Common myeloid progenitor, CD34-positive (primary cell): ENCODE measurements at regions not wholly inside any gene's neighbourhood (a gene's known extent, or its start where the extent isn't known, plus 50 kb on each side); places are given as distances from the start of the nearest gene placed in this dataset.

ENCODE experiments used
- CTCF ChIA-PET: fragments of 350-600 bp; sonication (Branson Sonifier 250); formaldehyde crosslinking; loops from one replicate; lab custom pipeline; 2021; ENCODE audit warnings: antibody characterized with exemption; lab: Charles Lee
- POLR2A ChIA-PET: fragments of 350-600 bp; sonication (Branson Sonifier 250); formaldehyde crosslinking; loops from one replicate; lab custom pipeline; 2021; ENCODE audit warnings: antibody characterized with exemption; lab: Charles Lee
- DNase-seq, 3 donors: peaks; one replicate each; pipeline versions ENCODE4 v3.0.0 to v3.0.0-alpha.2; 2013
- H3K27ac ChIP-seq, 2 experiments: 1 replicate in 1 of 2; 2 replicates in 1 of 2; pipeline ENCODE4 v1.7.0; 2013; ENCODE audit warnings: inconsistent platforms in 2 of 2, low read length in 2 of 2, mild to moderate bottlenecking in 2 of 2, low read depth in 1 of 2, moderate library complexity in 1 of 2; ENCODE audit not compliant: severe bottlenecking in 2 of 2, insufficient read depth in 1 of 2, poor library complexity in 1 of 2
- H3K27me3 ChIP-seq, 5 experiments: replicated peaks in 2 of 5; 1 replicate in 3 of 5; 2 replicates in 2 of 5; pipeline versions ENCODE4 v1.6.1 to v1.7.0; 2013; ENCODE audit warnings: low read length in 4 of 5, mild to moderate bottlenecking in 2 of 5, moderate library complexity in 2 of 5, inconsistent platforms in 1 of 5; ENCODE audit not compliant: insufficient read depth in 5 of 5, control insufficient read depth in 4 of 5
- H3K36me3 ChIP-seq, 4 experiments: 1 replicate in 2 of 4; 2 replicates in 2 of 4; pipeline versions ENCODE4 v1.6.1 to v1.7.0; 2013; ENCODE audit warnings: low read length in 3 of 4, control low read depth in 1 of 4, mild to moderate bottlenecking in 1 of 4; ENCODE audit not compliant: control insufficient read depth in 4 of 4, insufficient read depth in 4 of 4
- H3K4me1 ChIP-seq, 4 experiments: 1 replicate in 3 of 4; 2 replicates in 1 of 4; pipeline versions ENCODE4 v1.6.1 to v1.7.1; 2013; ENCODE audit warnings: low read length in 3 of 4, mild to moderate bottlenecking in 3 of 4, control low read depth in 1 of 4, inconsistent platforms in 1 of 4, moderate library complexity in 1 of 4; ENCODE audit not compliant: control insufficient read depth in 4 of 4, insufficient read depth in 4 of 4; ENCODE audit errors: control extremely low read depth in 1 of 4
- H3K4me3 ChIP-seq, 7 experiments: 1 replicate in 4 of 7; 2 replicates in 3 of 7; pipeline versions ENCODE4 v1.5.1 to v1.7.0; 2013; ENCODE audit warnings: mild to moderate bottlenecking in 7 of 7, low read length in 6 of 7, moderate library complexity in 6 of 7, inconsistent platforms in 2 of 7, low read depth in 2 of 7, control low read depth in 1 of 7; ENCODE audit not compliant: insufficient read depth in 4 of 7, control insufficient read depth in 1 of 7; ENCODE audit errors: extremely low read depth in 1 of 7
- H3K9me3 ChIP-seq, 5 experiments: 1 replicate in 4 of 5; 2 replicates in 1 of 5; pipeline versions ENCODE4 v1.6.1 to v1.7.1; 2013; ENCODE audit warnings: low read length in 4 of 5, mild to moderate bottlenecking in 2 of 5, inconsistent platforms in 1 of 5, low read depth in 1 of 5, moderate library complexity in 1 of 5; ENCODE audit not compliant: control insufficient read depth in 4 of 5, insufficient read depth in 2 of 5; ENCODE audit errors: control extremely low read depth in 1 of 5
- WGBS: methylation state at CpG from one replicate; pipeline ENCODE4 v1.1.5; 2013; ENCODE audit not compliant: insufficient coverage; 5-methylcytosine and 5-hydroxymethylcytosine counted together

DNA sequence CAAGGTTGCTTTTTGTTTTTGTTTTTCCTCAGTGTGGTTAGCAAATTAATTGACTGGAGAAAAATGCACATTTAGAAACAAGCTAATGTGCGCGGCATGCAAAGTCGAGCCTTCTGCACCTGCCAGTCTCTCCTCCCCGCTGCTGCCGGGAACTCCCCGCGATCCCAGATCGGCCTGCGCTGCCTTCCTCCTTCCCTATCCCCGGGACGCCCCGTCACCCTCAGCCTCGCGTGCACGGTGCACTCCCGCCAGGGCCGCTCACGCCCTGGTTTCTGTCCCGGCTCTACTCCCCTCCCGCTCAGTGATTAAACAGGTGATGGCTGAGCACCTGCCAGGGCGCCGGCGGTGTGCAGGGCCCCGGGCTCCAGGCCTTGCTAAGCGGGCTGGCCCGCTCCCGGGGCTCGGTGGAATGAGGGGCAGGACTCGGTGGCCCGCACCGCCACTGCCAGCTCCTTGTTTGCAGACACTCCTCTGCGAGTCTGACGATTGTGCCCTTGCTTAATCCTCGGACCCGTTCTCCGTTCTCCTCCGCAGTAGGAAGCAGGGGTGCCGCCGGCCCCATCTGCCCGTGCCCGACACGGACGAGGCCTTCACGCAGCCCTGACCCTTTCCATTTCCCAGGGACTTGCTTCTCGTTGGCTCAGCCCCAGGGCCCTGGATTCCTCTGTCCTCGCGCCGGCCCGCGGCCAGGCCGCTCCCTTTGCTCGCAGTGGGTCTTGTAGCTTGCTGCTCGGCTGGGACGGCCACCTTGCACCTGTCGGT is 143.4 kb downstream of the TRIML1 start:
- CTCF ChIA-PET: no interaction called here
- WGBS: 9% methylated on average over 48 of the region's 55 CpGs
- POLR2A ChIA-PET: no interaction called here
- Histone ChIP-seq H3K36me3 (no peaks in the 10 kb centered on the region), H3K9me3 (peaks cover 0 to 7% (median 0%) of the 10 kb centered on the region in 5 experiments), H3K27me3 (peaks cover 0 to 23% (median 13%) of the 10 kb centered on the region in 5 experiments), H3K4me1 (no peaks in the 10 kb centered on the region), H3K27ac (no peak overlapping the region), H3K4me3 (no peak overlapping the region)
- no peak for DNase-seq

- no peaks in the 10 kb centered on the region for H3K36me3 ChIP-seq
- H3K9me3 ChIP-seq: peaks cover 0 to 7% (median 0%) of the 10 kb centered on the region in 5 experiments
- peaks cover 0 to 18% (median 13%) of the 10 kb centered on the region in 5 experiments for H3K27me3 ChIP-seq
- POLR2A ChIA-PET: no interaction called here
- H3K27ac ChIP-seq: no peak overlapping the region
- WGBS: 100% methylated on average over 4 of the region's 11 CpGs
- CTCF ChIA-PET: no interaction called here
- no peaks in the 10 kb centered on the region for H3K4me1 ChIP-seq
- no peak for DNase-seq
- no peak overlapping the region for H3K4me3 ChIP-seq
These were observed 148.1 kb downstream of the TRIML1 start for GRCh38 chr4:188287169-188287894.

GRCh38 chr4:188289531-188290125 is 150.4 kb downstream of the TRIML1 start:
- Histone ChIP-seq H3K36me3 (no peaks in the 10 kb centered on the region), H3K27me3 (peaks cover 0 to 2% (median 0%) of the 10 kb centered on the region in 5 experiments), H3K4me3 (no peak overlapping the region), H3K27ac (no peak overlapping the region), H3K4me1 (no peaks in the 10 kb centered on the region), H3K9me3 (no peaks in the 10 kb centered on the region)
- DNase-seq: no peak
- ChIA-PET POLR2A (no interaction called here), CTCF (no interaction called here)
- 79% methylated on average over 2 of the region's 5 CpGs for WGBS

- Histone ChIP-seq H3K4me1 (no peaks in the 10 kb centered on the region), H3K9me3 (no peaks in the 10 kb centered on the region), H3K36me3 (no peaks in the 10 kb centered on the region), H3K27ac (no peak overlapping the region), H3K27me3 (no peaks in the 10 kb centered on the region), H3K4me3 (no peak overlapping the region)
- CTCF ChIA-PET: no interaction called here
- WGBS: no CpG with 5 or more reads among the region's 1 CpG
- no peak for DNase-seq
- POLR2A ChIA-PET: no interaction called here
These were observed 156.7 kb downstream of the TRIML1 start for GRCh38 chr4:188295899-188296298.

GRCh38 chr4:188296331-188296730 is 157.1 kb downstream of the TRIML1 start:
- Histone ChIP-seq H3K4me1 (no peaks in the 10 kb centered on the region), H3K27ac (no peak overlapping the region), H3K36me3 (no peaks in the 10 kb centered on the region), H3K4me3 (no peak overlapping the region), H3K9me3 (no peaks in the 10 kb centered on the region), H3K27me3 (no peaks in the 10 kb centered on the region)
- DNase-seq: no peak
- CTCF ChIA-PET: interaction anchor here (0.7 kb wide), 1 partner anchor 135 kb away, joined by 3 read pairs; no protein-coding TSS in a partner anchor
- POLR2A ChIA-PET: no interaction called here
- WGBS: no CpG with 5 or more reads among the region's 1 CpG

DNA sequence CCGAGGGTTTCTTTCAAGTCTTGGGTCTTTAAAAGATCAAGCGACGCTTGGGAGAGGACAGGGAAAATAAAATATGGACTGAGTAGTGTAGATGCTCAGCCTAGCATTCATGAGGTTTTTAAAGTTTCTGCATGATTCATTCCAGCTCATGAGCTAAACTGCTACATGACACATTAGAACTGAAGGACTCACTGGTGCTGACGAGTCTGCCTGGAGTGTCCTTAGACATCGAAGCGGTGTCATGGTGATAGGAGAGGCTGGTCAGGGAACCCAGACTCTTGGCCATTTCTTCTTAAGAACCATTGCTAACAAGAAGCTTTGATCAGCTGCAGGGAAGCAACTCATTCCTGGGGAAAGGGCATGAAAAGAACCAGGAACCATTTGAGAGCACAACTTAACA is 158.6 kb downstream of the TRIML1 start:
- ChIA-PET CTCF (no interaction called here), POLR2A (no interaction called here)
- 97% methylated on average over 6 of the region's 6 CpGs for WGBS
- Histone ChIP-seq H3K27me3 (no peaks in the 10 kb centered on the region), H3K4me3 (no peak overlapping the region), H3K4me1 (no peaks in the 10 kb centered on the region), H3K27ac (no peak overlapping the region), H3K9me3 (peaks cover 0 to 3% (median 0%) of the 10 kb centered on the region in 5 experiments), H3K36me3 (no peaks in the 10 kb centered on the region)
- DNase-seq: no peak

DNA sequence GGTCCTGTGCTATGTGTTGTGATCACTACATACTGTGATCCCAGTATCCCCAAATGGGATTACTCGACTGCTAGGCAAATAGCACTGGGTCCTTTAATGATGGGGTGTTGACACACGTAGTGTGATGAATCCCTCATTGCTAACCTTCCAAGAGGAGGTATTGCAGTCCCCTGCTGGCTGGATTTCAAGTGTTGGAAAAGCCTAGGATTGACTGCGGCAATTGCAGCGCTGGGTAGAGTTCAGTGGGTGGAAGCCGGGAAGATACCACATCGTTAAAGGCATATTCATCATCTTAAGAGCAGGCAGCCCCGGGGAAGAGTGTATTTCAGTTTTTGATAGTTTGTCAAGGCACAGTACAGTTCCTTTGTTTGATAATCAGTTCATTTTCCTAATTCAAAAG is 159.9 kb downstream of the TRIML1 start:
- Histone ChIP-seq H3K4me1 (no peaks in the 10 kb centered on the region), H3K9me3 (peaks cover 0 to 3% (median 0%) of the 10 kb centered on the region in 5 experiments), H3K27ac (no peak overlapping the region), H3K36me3 (no peaks in the 10 kb centered on the region), H3K27me3 (no peaks in the 10 kb centered on the region), H3K4me3 (no peak overlapping the region)
- POLR2A ChIA-PET: no interaction called here
- 95% methylated on average over 6 of the region's 7 CpGs for WGBS
- DNase-seq: no peak
- CTCF ChIA-PET: no interaction called here
